ENCODE measurements at regions not wholly inside any gene's neighbourhood (a gene's known extent, or its start where the extent isn't known, plus 50 kb on each side); places are given as distances from the start of the nearest gene placed in this dataset.

DNA sequence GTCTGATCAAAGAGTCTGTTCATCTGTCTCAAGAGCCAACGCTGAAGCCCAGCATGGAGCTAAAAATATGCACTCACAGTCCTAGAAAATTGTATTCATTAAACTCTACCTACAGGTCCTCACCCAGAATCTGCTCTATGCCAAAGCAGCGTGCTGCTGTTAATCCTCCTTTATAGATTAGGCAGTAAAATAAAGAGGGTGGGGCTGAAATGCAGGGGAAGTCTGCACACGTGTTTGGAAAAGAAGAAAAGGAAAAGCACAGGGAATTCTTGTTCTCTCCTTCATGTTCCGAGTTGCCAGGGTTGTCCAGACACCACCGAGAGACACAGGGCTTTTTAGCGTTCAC is 121.4 kb upstream of the TMEM161B start:
- H3K56ac ChIP-seq (ENCODE audit: extremely low read depth, insufficient read depth, low read length), result no peak overlapping the region
- H3K27me3 ChIP-seq (ENCODE audit: control insufficient read depth, insufficient read depth, low read length), result no peaks in the 10 kb centered on the region
- H2BK15ac ChIP-seq (ENCODE audit: low read depth, low read length), result no peak overlapping the region
- in situ Hi-C loops (cut with MboI; ENCODE audit: low sequenced_read_pairs) (no loop called here), dilution Hi-C loops (cut with HindIII; ENCODE audit: low sequenced_read_pairs, unreplicated experiment) (no loop called here), intact Hi-C loops (cut with micrococcal nuclease) (loop anchor here (10.0 kb wide), 1 partner anchor 185 kb away; no protein-coding TSS in a partner anchor)
- no peaks in the 10 kb centered on the region for H3K36me3 ChIP-seq (ENCODE audit: control insufficient read depth, insufficient read depth, low read length)
- ChIA-PET CTCF (no interaction called here), POLR2A (ENCODE audit: unreplicated experiment) (no interaction called here)
- no peak overlapping the region for H3K23ac ChIP-seq (ENCODE audit: low read depth, low read length)
- no peak overlapping the region for H2BK20ac ChIP-seq (ENCODE audit: low read depth, low read length)
- no peaks in the 10 kb centered on the region for H3K4me1 ChIP-seq (ENCODE audit: control insufficient read depth, insufficient read depth, low read length)
- H4K8ac ChIP-seq (ENCODE audit: low read depth in 2 of 2, low read length in 2 of 2), result no peak overlapping the region
- no peak overlapping the region for H2BK120ac ChIP-seq (ENCODE audit: low read depth, low read length)
- H3K27ac ChIP-seq (ENCODE audit: insufficient read depth, low read length), result no peak overlapping the region
- no peaks in the 10 kb centered on the region for H3K9me3 ChIP-seq (ENCODE audit: control insufficient read depth, insufficient read depth, low read length)
- TF ChIP-seq NFE2L2 (IDR thresholded peaks at IDR 0.05; ENCODE audit: low read depth, low read length) (no peak), POLR2A (IDR thresholded peaks at IDR 0.05; ENCODE audit: low read depth, low read length) (no peak), RCOR1 (IDR thresholded peaks at IDR 0.05; ENCODE audit: insufficient replicate concordance, low read length) (no peak), RAD21 (IDR thresholded peaks at IDR 0.05; ENCODE audit: low read length) (no peak), MAFK (IDR thresholded peaks at IDR 0.05; ENCODE audit: low read depth, low read length) (no peak), BHLHE40 (IDR thresholded peaks at IDR 0.05; ENCODE audit: low read depth, low read length) (no peak), MAZ (IDR thresholded peaks at IDR 0.05; ENCODE audit: borderline replicate concordance, low read depth, low read length) (no peak), RFX5 (IDR thresholded peaks at IDR 0.05; ENCODE audit: low read depth, low read length) (no peak), SMC3 (IDR thresholded peaks at IDR 0.05; ENCODE audit: low read depth, low read length) (no peak), MXI1 (IDR thresholded peaks at IDR 0.05; ENCODE audit: borderline replicate concordance, low read depth, low read length) (no peak), FOS (IDR thresholded peaks at IDR 0.05; ENCODE audit: low read depth, low read length) (no peak), CEBPB (IDR thresholded peaks at IDR 0.05; ENCODE audit: low read depth, low read length) (no peak), CHD1 (IDR thresholded peaks at IDR 0.05; ENCODE audit: low read depth, low read length) (no peak)
- TF ChIP-seq, protein P1, sequence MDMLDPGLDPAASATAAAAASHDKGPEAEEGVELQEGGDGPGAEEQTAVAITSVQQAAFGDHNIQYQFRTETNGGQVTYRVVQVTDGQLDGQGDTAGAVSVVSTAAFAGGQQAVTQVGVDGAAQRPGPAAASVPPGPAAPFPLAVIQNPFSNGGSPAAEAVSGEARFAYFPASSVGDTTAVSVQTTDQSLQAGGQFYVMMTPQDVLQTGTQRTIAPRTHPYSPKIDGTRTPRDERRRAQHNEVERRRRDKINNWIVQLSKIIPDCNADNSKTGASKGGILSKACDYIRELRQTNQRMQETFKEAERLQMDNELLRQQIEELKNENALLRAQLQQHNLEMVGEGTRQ (IDR thresholded peaks at IDR 0.05; ENCODE audit: low read depth, low read length), result no peak
- TF ChIP-seq, protein P2, sequence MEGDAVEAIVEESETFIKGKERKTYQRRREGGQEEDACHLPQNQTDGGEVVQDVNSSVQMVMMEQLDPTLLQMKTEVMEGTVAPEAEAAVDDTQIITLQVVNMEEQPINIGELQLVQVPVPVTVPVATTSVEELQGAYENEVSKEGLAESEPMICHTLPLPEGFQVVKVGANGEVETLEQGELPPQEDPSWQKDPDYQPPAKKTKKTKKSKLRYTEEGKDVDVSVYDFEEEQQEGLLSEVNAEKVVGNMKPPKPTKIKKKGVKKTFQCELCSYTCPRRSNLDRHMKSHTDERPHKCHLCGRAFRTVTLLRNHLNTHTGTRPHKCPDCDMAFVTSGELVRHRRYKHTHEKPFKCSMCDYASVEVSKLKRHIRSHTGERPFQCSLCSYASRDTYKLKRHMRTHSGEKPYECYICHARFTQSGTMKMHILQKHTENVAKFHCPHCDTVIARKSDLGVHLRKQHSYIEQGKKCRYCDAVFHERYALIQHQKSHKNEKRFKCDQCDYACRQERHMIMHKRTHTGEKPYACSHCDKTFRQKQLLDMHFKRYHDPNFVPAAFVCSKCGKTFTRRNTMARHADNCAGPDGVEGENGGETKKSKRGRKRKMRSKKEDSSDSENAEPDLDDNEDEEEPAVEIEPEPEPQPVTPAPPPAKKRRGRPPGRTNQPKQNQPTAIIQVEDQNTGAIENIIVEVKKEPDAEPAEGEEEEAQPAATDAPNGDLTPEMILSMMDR (conservative IDR thresholded peaks at IDR 0.05; ENCODE audit: low read depth, low read length), result no peak
- TF ChIP-seq, protein P3, sequence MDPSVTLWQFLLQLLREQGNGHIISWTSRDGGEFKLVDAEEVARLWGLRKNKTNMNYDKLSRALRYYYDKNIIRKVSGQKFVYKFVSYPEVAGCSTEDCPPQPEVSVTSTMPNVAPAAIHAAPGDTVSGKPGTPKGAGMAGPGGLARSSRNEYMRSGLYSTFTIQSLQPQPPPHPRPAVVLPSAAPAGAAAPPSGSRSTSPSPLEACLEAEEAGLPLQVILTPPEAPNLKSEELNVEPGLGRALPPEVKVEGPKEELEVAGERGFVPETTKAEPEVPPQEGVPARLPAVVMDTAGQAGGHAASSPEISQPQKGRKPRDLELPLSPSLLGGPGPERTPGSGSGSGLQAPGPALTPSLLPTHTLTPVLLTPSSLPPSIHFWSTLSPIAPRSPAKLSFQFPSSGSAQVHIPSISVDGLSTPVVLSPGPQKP (IDR thresholded peaks at IDR 0.05; ENCODE audit: borderline replicate concordance, low read depth, low read length), result no peak
- no peak overlapping the region for H3K4me3 ChIP-seq (ENCODE audit: insufficient read depth, low read depth, low read length)
- no peak overlapping the region for H4K91ac ChIP-seq (ENCODE audit: insufficient read depth, low read depth, low read length)
- no peak for DNase-seq
- no CpG with 5 or more reads among the region's 6 CpGs for WGBS, 2 experiments (ENCODE audit: extremely low coverage in 2 of 2, insufficient read length in 1 of 2)
- H3K4me2 ChIP-seq (ENCODE audit: low read depth, low read length), result no peak overlapping the region
- BruUV-seq (replicated peaks), result no TSS peak
- no peak overlapping the region for H2AK9ac ChIP-seq (replicated peaks; ENCODE audit: low read depth, low read length, poor library complexity)
- no peak overlapping the region for H2AFZ ChIP-seq (replicated peaks; ENCODE audit: low read length, poor library complexity)
- no peak overlapping the region for H3K4ac ChIP-seq (ENCODE audit: low read depth, low read length)
- H4K5ac ChIP-seq (ENCODE audit: low read depth, low read length), result no peak overlapping the region
- H3K18ac ChIP-seq (ENCODE audit: low read depth, low read length), result no peak overlapping the region
- H3K14ac ChIP-seq (replicated peaks; ENCODE audit: low read depth, low read length), result no peak overlapping the region
- H2AK5ac ChIP-seq (ENCODE audit: low read depth, low read length), result no peak overlapping the region
- no peak for ATAC-seq (ENCODE audit: low read depth)
- H4K20me1 ChIP-seq (ENCODE audit: insufficient read depth, low read length), result no peaks in the 10 kb centered on the region
- no peak overlapping the region for H3K9ac ChIP-seq (ENCODE audit: low read depth, low read length)
- H2BK5ac ChIP-seq (ENCODE audit: low read depth, low read length, poor library complexity, severe bottlenecking), result no peak overlapping the region
- H3K79me1 ChIP-seq (ENCODE audit: low read depth in 1 of 2, low read length in 2 of 2), result no peaks in the 10 kb centered on the region
- H3K9me1 ChIP-seq (ENCODE audit: insufficient read depth, low read length), result no peaks in the 10 kb centered on the region

All from IMR-90 (cell line).